ENCODE measurements at regions not wholly inside any gene's neighbourhood (a gene's known extent, or its start where the extent isn't known, plus 50 kb on each side); places are given as distances from the start of the nearest gene placed in this dataset.

GRCh38 chr2:38202713-38203445, 126.9 kb upstream of the CYP1B1 start:
- no peak for DNase-seq

- no peak for DNase-seq
Observed at GRCh38 chr2:38201784-38202183, 125.8 kb upstream of the CYP1B1 start.

- no peak for DNase-seq
Observed at GRCh38 chr2:38200598-38200997, 124.6 kb upstream of the CYP1B1 start.

DNA sequence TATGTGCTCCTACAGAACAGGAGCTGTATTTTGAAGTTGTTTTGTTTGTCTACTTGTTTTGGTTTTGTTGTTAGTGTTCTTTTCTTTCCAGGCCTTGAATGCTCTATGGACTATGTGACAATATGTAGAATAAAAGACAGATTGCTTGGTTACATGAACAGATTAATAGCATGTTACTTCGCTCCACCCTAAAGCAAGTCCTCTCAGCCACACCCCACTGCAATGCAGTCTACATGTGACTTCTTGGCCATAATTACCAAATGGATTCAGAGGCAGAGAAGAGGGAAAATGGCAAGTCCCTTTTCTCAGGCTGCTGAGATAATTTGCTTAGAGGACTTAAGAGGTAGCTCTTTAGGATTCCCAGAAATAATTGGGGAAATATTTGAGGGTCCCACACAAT, 123.2 kb upstream of the CYP1B1 start:
- DNase-seq: no peak

DNA sequence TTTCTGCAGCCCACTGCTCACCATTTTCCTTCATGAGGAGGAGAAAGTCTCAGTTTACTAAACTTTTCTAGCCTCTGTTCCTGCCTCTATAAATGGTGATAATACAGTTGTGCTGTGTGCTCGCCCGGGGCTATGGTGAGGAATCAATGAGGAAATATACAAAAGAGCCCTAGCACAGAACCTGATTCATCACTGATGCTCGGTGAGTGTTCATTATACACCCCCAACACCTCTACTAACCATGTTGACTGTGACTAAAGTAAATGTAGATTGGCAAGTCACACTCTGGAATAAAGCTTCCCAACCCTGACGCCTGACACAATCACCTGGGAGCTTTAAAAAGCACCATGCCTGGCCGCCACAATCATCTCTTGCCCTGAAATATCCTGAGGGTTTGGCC, 118.8 kb upstream of the CYP1B1 start:
- no peak for DNase-seq

- no peak for DNase-seq
Observed at GRCh38 chr2:38192976-38193375, 117.0 kb upstream of the CYP1B1 start.

DNA sequence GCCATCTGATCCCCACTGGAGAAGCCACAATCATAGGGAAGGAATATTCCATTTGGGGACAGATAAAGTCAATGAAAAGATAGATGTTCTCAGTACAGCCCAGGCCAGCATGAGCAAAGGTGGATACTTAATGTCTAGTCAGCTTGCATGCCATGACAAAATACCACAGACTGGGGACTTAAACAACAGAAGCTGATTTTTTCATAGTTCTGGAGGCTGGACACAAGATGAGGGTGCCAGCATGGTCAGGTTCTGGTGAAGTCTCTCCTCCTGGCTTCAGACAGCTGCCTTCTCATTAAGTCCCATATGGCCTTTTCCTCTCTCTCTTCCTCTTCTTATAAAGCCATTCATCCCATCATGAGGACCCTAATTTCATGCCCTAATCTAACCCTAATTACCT, 116.1 kb upstream of the CYP1B1 start:
- no peak for DNase-seq

- DNase-seq: no peak
Observed at GRCh38 chr2:38191516-38191915, 115.6 kb upstream of the CYP1B1 start.

GRCh38 chr2:38190542-38191218, 114.7 kb upstream of the CYP1B1 start:
- no peak for DNase-seq

DNA sequence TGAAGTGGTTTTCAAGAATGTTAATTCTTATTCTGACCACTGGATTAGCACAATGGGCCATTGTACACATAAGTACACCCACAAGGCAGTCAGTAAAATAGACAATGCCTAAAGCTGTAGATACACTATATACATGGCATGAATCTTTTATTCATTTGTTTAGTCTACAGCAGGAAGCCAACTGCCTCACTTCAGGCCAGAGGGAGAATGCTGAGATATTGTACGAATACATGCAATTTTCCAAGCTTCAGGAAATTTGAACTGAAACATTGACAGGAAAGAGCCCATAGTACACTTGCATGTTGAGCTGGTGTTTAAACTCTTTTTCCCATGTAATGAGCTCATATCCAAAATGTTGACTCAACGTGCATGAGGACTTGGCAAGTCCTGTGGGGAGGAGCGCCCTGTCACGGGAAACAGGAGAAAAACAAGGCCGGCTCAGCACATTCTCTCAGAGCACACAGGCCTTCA, 111.6 kb upstream of the CYP1B1 start:
- DNase-seq: no peak

DNA sequence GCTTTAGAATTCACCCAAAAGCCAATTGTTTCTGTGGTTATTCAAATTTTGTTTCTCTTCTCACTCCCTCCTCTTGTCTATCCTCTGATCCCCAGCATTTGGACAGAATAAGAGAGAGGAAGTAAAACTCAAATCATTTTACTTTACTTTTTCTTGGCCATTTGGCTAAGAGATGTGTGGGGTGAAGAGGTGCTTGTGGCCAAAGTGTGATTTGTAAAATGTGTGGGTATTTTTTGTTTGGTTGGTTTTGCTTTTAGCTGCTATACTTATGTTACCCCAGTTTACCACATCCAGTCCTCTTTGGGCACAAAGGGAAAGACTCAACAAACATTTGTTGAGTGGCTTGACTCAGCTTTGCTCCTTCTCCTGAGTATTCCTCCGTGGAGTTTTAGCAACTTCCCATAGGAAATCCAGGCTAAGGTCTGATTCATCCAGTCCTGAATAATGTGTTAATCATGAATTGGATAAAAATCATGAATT, 109.1 kb upstream of the CYP1B1 start:
- DNase-seq: no peak

GRCh38 chr2:38182492-38183003, 106.6 kb upstream of the CYP1B1 start:
- no peak for DNase-seq

DNA sequence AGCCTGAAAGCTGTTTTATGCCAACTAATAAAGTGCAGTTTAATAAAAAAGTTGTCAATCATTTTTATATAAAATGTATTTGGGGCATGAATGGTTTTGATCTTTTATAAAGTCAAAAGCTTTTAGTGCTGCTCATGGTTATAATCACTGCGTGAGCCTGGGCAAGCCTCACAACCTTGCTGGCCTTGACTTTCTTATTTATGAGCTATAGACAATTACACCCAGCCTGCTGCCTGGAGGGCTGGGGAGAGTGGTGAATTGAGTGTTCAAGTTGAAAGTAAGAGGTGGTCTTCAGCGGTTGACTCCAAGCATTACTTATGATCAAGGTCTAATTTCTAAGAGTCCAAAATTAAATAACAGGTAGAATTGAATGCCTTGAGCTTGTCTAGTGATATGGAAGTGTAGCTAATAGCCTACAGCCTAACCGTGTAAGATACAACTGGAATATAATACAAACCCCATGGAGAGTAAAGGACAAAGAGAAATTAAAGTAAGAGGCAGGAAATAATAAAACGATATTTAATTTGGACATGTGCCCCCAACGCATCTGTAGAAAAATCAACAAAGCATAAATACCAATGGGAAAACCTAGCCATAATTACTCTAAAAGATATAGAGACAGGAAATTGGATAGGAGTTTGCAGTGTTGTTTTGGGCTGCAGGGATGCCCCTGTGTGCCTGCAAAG, 106.0 kb upstream of the CYP1B1 start:
- DNase-seq: no peak

DNA sequence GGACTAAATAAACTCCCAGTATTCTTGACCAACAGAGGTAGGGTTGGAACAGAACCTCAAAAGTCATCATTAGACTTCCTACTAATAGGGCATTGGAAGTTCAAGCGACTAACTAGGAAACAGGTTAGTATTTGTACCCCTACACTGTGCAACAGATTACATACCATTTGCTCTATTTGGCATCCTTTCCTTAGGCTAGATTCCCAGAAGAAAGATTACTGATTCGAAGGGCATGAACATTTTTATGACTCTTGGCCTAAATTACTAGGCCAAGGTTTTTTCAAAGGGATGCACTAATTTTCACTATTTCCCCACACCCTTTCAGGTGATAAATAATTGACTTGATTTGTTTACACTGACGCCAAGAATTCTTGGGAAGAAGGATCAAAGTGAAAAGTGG, 104.8 kb upstream of the CYP1B1 start:
- DNase-seq: no peak

DNA sequence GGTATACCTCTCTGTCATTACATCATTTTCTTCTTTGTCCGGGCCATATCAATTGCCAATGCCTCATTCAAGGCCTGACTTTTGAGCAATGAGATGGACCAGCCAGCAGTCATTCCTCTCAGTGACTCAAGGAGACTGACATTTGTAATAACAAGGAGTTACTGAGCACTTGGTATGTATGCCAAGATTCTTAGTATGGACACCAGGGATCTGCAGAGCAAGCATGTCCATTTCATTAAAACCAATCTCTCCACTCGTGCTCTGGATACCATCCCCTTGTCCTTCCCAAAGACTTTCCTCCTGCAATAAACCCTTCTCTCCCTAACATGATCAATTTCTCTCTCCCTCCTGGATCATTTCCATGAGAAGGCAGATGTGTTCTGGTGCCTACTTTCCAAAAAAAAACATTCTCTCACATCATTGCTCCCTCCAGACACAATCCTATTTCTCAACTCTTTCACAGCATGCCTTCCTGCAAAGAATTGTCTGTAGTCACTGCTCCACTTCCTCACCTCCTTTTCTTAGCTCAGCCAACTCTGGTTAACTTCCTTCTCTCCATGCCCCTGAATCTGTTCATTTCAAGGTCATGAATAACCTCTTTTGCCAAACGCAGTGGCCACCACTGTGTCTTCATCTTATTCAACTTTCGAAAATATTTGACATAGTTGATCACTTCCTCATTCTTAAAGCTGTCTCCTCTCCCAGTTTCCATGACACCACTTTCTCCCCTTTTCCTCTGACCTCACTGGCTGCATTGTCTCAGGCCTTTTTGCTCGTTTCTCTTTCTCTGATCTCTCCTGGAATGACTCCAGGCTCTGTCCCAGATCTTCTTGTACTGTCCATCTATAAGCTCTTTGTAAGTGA, 102.8 kb upstream of the CYP1B1 start:
- no peak for DNase-seq

DNA sequence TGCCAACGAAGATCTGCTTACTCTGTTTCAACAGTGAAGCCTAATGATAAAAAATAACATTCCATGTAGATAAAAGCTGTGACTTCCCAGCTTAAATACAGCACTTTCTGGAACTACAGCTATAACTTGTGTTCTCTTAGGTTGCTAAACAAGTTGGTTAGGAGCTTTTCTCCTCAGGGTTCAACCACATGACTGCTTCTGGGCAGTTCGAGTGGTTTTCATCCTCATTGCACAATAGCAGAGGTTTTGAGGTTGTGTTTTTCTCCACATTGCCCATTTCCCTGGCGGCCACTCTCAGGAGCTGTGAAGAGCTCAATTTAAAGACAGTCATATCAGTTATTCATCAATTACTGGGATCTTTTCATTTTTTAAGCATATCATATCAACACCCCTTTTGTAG, 102.2 kb upstream of the CYP1B1 start:
- DNase-seq: peak; percentile 49

GRCh38 chr2:38176619-38177021, 100.7 kb upstream of the CYP1B1 start:
- DNase-seq: no peak

- no peak for DNase-seq
Observed at GRCh38 chr2:38174646-38175423, 98.9 kb upstream of the CYP1B1 start.

- DNase-seq: no peak
Observed at GRCh38 chr2:38174131-38174530, 98.2 kb upstream of the CYP1B1 start.

DNA sequence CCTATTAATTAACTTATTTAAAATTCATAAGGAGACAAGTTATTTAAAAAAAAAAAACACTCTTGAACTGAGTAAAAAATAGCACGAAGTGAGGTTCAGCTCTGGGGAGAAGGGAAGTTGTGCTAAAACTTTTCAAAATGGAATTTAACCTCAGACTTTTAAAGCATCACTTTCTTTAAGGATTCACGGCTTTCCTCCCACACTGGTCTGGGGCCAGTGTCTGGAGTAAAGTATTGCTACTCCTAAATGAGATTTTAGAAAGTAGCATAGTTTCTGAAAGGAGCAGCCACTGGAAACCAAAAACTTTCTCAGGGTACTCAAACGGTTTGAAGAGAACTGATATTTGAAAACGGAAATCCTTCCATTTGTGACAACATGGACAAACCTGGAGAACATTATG, 97.7 kb upstream of the CYP1B1 start:
- no peak for DNase-seq

DNA sequence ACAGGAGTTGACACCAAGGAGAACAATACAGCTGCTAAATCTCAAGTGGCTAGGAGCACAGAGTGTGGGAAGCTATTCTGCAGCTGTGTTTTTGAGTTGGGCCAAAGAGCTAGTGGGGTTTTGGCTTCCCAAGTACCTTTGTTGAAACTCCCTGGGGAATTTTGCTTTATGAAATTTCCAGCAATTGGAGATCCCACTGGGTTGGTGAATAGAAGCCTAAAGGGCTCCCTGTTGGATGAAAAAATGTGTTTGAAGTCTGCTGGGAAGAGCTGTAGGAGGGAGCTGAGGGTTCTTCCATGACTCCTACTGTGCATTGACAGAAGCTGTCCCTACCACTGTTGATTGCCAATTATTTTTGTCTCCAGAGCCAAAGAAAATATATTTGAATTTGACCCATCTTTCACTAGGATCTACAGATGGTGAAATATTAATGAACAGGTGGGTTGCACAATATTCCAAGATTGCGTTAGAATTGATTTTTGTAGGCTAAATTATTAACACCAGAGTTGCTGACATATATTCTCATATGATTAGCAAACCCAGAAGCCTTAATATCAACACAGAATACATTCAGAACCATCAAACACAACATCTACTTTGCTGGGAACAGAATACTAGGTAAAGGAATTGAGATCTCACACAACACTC, 95.4 kb upstream of the CYP1B1 start:
- DNase-seq: no peak
